Smooth muscle cell (in vitro differentiated cells): ENCODE measurements at regions not wholly inside any gene's neighbourhood (a gene's known extent, or its start where the extent isn't known, plus 50 kb on each side); places are given as distances from the start of the nearest gene placed in this dataset.

Experiments used
- DNase-seq: peaks from one replicate; lab custom pipeline; 2025; ENCODE audit not compliant: unreplicated experiment; lab: John Stamatoyannopoulos, UW
- H2AFZ ChIP-seq: fragments of 200-600 bp; sonication (generic); 2 replicates; pipeline ENCODE4 v1.6.0; 2016; ENCODE audit warnings: antibody characterized with exemption, low read depth, mild to moderate bottlenecking
- H3F3A ChIP-seq: fragments of 200-600 bp; sonication (generic); 2 replicates; pipeline ENCODE4 v1.6.0; 2017; ENCODE audit warnings: antibody characterized with exemption, low read depth
- H3K27ac ChIP-seq: fragments of 200-600 bp; sonication (generic); 2 replicates; pipeline ENCODE4 v1.5.1; 2016; ENCODE audit warnings: low read depth, mild to moderate bottlenecking
- H3K27me3 ChIP-seq: fragments of 200-600 bp; sonication (generic); 2 replicates; pipeline ENCODE4 v1.6.1; 2016; ENCODE audit warnings: low read depth, mild to moderate bottlenecking
- H3K36me3 ChIP-seq: fragments of 200-600 bp; sonication (generic); 2 replicates; pipeline ENCODE4 v1.5.1; 2016; ENCODE audit warnings: low read depth
- H3K4me1 ChIP-seq: fragments of 200-600 bp; sonication (generic); 2 replicates; pipeline ENCODE4 v1.5.1; 2016; ENCODE audit warnings: low read depth
- H3K4me2 ChIP-seq: fragments of 200-600 bp; sonication (generic); 2 replicates; pipeline ENCODE4 v1.6.0; 2016; ENCODE audit warnings: mild to moderate bottlenecking
- H3K4me3 ChIP-seq: fragments of 200-600 bp; sonication (generic); 2 replicates; pipeline ENCODE4 v1.5.1; 2016; ENCODE audit warnings: mild to moderate bottlenecking
- H3K79me2 ChIP-seq: fragments of 200-600 bp; sonication (generic); 2 replicates; pipeline ENCODE4 v1.6.0; 2016; ENCODE audit warnings: low read depth, mild to moderate bottlenecking
- H3K9ac ChIP-seq: fragments of 200-600 bp; sonication (generic); 2 replicates; pipeline ENCODE4 v1.6.0; 2016; ENCODE audit warnings: low read depth
- H3K9me3 ChIP-seq: fragments of 200-600 bp; sonication (generic); replicated peaks from 2 replicates; pipeline ENCODE4 v1.5.1; 2016; ENCODE audit warnings: low read depth
- H4K20me1 ChIP-seq: fragments of 200-600 bp; sonication (generic); 2 replicates; pipeline ENCODE4 v1.6.0; 2016; ENCODE audit warnings: low read depth
- WGBS: methylation state at CpG from one replicate; pipeline ENCODE4 v1.1.7; 2016; ENCODE audit warnings: low lambda C conversion rate; 5-methylcytosine and 5-hydroxymethylcytosine counted together
- TF ChIP-seq, protein P1 (sequence below): fragments of 200-600 bp; sonication (generic); IDR thresholded peaks from 2 replicates; pipeline ENCODE4 v1.5.1; 2017; ENCODE audit warnings: borderline replicate concordance, mild to moderate bottlenecking, antibody characterized with exemption; ENCODE audit not compliant: insufficient read depth, poor library complexity, severe bottlenecking

DNA sequence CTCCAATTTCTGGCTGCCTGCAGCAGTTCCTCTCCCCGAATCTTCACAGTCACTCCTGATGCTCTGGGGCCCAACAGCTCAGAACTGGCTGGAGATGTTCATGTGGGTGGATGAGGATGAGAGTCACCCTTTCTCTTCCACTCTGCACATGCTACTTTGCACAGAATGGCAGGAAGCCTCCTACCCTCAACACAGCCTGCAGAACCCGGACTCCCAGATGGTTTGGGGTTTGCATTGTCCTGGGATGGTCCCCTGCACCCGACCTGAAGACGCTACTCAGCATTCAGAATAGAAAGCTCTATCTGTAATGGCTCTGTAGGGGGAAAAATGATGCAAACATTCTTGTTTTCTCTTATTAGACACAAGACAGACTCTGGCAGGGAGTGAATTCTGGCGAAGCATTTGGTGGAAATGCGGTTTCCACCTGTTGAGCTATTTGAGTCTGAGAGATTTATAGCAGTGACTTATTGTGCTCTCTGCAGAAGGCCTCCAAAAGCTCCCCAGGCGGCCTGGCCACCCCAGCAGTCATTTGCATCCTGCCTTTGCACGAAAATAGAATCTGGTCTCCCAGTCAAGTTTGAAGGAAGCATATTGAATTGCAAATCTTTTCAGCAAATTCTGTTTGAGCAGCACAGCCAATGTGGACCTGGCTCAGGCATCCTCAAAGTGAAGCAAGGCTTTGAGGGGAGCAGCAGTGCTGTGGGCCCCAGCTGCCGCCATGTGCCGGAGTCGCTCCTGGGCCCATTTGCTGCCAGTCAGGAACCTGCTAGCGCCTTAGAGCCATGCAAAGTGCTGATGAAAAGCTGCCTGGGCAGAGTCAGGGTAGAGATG lies 309.3 kb downstream of the TCERG1L start:
- Histone ChIP-seq H3K27me3 (no peaks in the 10 kb centered on the region), H3K79me2 (no peaks in the 10 kb centered on the region), H3K9ac (no peak overlapping the region), H4K20me1 (no peaks in the 10 kb centered on the region), H3K27ac (no peak overlapping the region), H3K4me2 (no peak overlapping the region), H3F3A (no peaks in the 10 kb centered on the region), H3K4me3 (no peak overlapping the region), H3K4me1 (no peaks in the 10 kb centered on the region), H2AFZ (no peak overlapping the region), H3K9me3 (no peaks in the 10 kb centered on the region), H3K36me3 (no peaks in the 10 kb centered on the region)
- WGBS: 59% methylated on average over 12 of the region's 12 CpGs
- DNase-seq: no peak
- TF ChIP-seq, protein P1, sequence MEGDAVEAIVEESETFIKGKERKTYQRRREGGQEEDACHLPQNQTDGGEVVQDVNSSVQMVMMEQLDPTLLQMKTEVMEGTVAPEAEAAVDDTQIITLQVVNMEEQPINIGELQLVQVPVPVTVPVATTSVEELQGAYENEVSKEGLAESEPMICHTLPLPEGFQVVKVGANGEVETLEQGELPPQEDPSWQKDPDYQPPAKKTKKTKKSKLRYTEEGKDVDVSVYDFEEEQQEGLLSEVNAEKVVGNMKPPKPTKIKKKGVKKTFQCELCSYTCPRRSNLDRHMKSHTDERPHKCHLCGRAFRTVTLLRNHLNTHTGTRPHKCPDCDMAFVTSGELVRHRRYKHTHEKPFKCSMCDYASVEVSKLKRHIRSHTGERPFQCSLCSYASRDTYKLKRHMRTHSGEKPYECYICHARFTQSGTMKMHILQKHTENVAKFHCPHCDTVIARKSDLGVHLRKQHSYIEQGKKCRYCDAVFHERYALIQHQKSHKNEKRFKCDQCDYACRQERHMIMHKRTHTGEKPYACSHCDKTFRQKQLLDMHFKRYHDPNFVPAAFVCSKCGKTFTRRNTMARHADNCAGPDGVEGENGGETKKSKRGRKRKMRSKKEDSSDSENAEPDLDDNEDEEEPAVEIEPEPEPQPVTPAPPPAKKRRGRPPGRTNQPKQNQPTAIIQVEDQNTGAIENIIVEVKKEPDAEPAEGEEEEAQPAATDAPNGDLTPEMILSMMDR: no peak

DNA sequence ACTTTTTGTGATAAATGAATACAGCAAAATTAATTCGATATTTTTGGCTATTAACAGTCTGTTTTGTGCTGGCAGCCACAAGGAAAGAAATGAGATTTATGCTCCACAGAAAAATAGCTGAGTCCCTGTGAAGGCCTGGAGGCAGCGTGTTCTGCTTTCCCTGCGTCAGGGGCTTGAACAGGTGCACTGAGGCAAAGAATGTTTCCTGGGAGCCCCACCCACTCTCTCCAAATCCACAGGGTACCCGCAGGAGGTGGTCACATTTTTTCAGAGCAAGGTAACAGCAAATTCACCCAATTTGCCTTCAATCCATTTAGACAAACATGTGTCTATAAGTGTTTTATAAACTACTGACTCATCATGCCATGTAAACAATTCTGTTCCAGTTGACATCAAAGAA lies 308.1 kb downstream of the TCERG1L start:
- Histone ChIP-seq H3K36me3 (no peaks in the 10 kb centered on the region), H4K20me1 (no peaks in the 10 kb centered on the region), H3K9me3 (no peaks in the 10 kb centered on the region), H3K4me2 (no peak overlapping the region), H2AFZ (no peak overlapping the region), H3K79me2 (no peaks in the 10 kb centered on the region), H3F3A (no peaks in the 10 kb centered on the region), H3K9ac (no peak overlapping the region), H3K27ac (no peak overlapping the region), H3K4me3 (no peak overlapping the region), H3K4me1 (no peaks in the 10 kb centered on the region), H3K27me3 (no peaks in the 10 kb centered on the region)
- no peak for DNase-seq
- TF ChIP-seq, protein P1: no peak
- 83% methylated on average over 4 of the region's 4 CpGs for WGBS

DNA sequence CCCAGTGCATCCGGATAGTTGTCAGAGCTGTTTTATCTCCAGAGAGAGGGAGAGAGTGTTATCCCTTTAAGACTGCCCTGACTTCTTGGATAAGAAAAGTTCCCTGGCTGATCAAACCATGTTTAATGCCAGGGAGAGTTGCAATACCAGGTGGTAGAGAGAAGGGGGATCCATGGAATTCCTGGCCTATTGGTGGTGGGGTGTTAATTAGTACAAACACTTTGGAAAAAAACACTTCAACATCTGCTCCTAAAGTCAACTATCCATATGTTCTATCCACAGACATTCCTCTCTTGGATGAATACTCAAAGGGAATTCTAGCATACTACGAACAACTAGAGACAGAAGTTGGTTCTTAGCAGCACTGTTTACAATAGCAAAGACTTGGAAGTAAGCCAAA lies 307.2 kb downstream of the TCERG1L start:
- H3K4me1 ChIP-seq: no peaks in the 10 kb centered on the region
- no peaks in the 10 kb centered on the region for H3K36me3 ChIP-seq
- H3F3A ChIP-seq: no peaks in the 10 kb centered on the region
- no peaks in the 10 kb centered on the region for H4K20me1 ChIP-seq
- H3K9me3 ChIP-seq: no peaks in the 10 kb centered on the region
- WGBS: 84% methylated on average over 2 of the region's 2 CpGs
- no peak overlapping the region for H3K4me3 ChIP-seq
- TF ChIP-seq, protein P1: no peak
- no peak overlapping the region for H3K27ac ChIP-seq
- DNase-seq: no peak
- no peak overlapping the region for H3K4me2 ChIP-seq
- no peaks in the 10 kb centered on the region for H3K27me3 ChIP-seq
- no peaks in the 10 kb centered on the region for H3K79me2 ChIP-seq
- no peak overlapping the region for H2AFZ ChIP-seq
- no peak overlapping the region for H3K9ac ChIP-seq
